ENCODE measurements at regions not wholly inside any gene's neighbourhood (a gene's known extent, or its start where the extent isn't known, plus 50 kb on each side); places are given as distances from the start of the nearest gene placed in this dataset.

DNA sequence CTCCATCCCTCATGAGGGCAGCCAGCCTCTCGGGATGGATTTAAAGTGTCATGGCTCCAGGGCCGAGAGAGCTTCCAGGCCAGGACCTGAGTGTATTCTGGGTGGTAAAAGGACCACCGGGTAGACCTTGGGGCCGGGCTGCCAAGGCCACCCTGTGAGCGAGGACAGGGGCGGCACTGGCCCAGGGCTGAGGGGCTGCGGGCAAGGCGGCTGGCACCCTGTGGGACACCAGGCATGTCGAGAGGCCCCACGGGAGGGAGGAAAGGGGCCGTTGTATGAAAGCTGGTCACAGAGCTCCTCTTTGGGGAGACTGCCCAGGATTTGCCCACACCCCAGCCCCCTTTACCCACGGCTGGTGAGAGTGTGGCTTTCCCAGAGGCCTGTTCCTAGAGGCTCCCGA is 92.3 kb upstream of the RTL6 start:
- TF ChIP-seq, protein P1, sequence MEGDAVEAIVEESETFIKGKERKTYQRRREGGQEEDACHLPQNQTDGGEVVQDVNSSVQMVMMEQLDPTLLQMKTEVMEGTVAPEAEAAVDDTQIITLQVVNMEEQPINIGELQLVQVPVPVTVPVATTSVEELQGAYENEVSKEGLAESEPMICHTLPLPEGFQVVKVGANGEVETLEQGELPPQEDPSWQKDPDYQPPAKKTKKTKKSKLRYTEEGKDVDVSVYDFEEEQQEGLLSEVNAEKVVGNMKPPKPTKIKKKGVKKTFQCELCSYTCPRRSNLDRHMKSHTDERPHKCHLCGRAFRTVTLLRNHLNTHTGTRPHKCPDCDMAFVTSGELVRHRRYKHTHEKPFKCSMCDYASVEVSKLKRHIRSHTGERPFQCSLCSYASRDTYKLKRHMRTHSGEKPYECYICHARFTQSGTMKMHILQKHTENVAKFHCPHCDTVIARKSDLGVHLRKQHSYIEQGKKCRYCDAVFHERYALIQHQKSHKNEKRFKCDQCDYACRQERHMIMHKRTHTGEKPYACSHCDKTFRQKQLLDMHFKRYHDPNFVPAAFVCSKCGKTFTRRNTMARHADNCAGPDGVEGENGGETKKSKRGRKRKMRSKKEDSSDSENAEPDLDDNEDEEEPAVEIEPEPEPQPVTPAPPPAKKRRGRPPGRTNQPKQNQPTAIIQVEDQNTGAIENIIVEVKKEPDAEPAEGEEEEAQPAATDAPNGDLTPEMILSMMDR (IDR thresholded peaks at IDR 0.05) = no peak
- TF ChIP-seq ZFX (IDR thresholded peaks at IDR 0.05; ENCODE audit: borderline replicate concordance) = no peak
